Fibroblast of the conjunctiva (primary cell): ENCODE measurements at regions not wholly inside any gene's neighbourhood (a gene's known extent, or its start where the extent isn't known, plus 50 kb on each side); places are given as distances from the start of the nearest gene placed in this dataset.

Source experiments
- DNase-seq: peaks from one replicate; pipeline ENCODE4 v3.0.0-alpha.2; 2010; ENCODE audit warnings: low read depth

- DNase-seq = no peak
These were observed 641.5 kb upstream of the SORCS1 start for GRCh38 chr10:107806026-107806425.

DNA sequence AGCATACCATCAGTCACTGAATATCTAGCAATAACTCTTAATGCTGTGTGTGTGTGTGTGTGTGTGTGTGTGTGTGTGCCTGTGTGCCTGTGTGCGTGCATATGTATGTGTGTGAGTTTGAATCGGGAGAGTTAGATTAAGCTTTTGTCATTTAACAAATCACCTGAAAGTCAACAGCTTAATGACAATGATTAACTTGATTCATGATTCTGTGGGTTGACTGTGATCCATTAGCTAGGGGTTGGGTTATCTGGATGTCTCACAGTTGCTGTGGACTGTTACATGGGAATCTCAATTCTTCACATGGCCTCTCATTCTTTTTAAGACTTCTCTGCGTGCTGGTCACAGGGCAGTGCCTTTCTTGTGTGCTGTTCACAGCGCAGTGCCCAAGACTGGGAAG lies 639.0 kb upstream of the SORCS1 start:
- DNase-seq = no peak

GRCh38 chr10:107800061-107800460 lies 635.6 kb upstream of the SORCS1 start:
- no peak for DNase-seq

- no peak for DNase-seq
These were observed 625.8 kb upstream of the SORCS1 start for GRCh38 chr10:107790271-107790670.

DNA sequence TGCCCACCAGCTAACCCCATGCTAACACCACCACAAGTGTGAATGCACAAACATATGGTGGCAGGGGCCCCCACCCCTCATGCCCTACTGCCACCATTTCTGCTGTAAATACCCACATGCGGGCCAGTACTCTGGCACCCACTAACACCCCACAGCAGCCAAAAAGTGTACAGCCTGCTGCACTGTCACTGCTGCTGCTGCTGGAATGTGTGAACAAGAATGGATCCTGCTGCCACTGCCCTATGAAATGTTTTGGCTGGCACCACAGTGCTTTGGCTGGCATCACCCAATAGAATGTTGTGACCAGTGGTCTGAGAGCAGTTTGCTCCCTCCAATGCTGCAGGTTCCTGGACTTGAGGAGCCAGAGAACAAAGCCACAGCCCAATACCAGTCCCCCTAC lies 606.6 kb upstream of the SORCS1 start:
- DNase-seq = no peak

DNA sequence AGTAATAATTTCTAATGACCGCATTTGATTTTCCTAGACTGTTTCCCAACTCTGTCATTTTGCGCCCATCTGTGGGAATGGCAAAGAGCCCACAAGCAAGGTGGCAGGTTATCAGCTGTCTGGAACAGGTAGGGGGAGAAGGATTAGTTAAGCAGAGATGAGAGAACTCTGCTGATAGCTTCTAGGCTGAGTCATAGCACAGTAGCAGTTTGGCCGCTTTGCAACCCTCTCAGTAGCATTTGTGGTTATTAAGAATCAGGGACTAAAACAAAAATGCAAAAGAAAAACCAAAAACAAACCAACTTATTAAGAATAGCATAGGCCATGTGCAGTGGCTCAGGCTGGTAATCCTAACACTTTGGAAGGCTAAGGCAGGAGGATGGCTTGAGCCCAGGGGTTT lies 602.7 kb upstream of the SORCS1 start:
- no peak for DNase-seq

DNA sequence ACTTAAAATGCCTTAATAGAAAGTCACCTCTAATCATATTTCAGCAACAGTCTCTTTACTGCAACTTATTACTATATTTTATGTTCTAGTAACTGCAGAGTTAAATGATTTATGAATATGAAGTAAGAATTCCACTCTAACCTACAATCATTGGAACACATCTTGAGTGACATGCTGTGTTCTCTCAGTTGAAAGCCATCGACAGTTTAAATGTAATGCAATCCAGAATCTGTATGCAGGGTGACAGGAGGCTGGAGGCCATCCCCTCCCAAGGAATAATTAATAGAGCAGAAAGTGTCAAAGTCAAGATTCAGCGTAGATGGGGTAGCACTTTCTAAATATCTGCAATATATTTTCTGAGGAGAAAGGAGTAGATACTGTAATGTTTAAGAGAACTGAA lies 590.3 kb upstream of the SORCS1 start:
- DNase-seq = no peak

- DNase-seq = no peak
These were observed 584.7 kb upstream of the SORCS1 start for GRCh38 chr10:107749235-107749634.

DNA sequence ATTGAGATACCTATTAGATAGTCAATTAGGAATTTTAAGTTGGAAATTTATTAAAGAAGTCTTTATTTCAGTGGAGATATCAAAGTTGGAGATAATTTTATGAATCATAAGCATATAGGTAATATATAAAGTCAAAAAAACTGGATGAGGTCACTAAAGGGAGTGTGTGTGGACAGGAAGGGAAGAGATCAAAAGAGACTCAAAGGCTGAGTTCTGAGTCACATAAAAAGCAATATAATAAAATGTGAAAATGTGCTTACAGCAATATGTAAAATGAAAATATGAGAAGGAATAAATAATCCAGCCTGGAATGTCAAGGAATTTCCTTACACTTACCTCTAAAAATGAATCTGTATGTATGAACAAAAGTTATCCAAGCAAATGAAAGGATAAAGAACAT lies 583.3 kb upstream of the SORCS1 start:
- DNase-seq = no peak

- DNase-seq = no peak
These were observed 577.5 kb upstream of the SORCS1 start for GRCh38 chr10:107741971-107742370.

DNA sequence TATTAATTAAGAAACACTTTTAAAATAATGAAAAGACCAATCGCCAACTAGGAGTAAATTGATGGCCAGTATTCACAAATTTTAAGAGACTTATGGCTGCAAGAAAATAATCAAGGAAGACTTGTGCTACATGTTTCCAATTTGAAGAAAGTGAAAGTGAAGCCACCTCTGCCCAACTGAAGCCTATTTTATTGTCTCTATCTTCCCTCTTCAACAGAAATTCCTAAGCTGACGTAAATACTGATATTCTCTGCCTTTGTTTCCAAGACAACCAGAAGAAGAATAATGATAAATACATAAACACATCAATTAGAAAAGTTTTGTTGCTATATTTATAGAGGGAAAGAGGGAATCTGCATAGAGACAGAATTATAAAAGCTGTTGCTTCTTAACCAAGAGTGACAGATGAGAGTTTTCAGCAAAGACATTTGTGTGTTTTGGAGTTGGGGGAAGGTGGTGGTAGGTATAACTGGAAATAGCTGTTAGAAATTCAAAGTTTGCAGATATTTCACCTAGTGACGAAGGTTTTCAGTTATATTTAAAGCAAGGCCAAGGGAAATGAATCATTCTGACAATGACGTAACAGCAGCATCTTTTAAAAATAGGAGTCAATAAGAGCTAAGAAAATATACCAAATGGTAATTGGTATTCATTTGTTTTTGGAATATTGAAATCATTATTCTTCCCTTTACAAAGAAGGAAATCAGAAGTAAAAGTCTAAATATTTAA lies 576.6 kb upstream of the SORCS1 start:
- no peak for DNase-seq

- DNase-seq = no peak
These were observed 575.4 kb upstream of the SORCS1 start for GRCh38 chr10:107739951-107740350.

DNA sequence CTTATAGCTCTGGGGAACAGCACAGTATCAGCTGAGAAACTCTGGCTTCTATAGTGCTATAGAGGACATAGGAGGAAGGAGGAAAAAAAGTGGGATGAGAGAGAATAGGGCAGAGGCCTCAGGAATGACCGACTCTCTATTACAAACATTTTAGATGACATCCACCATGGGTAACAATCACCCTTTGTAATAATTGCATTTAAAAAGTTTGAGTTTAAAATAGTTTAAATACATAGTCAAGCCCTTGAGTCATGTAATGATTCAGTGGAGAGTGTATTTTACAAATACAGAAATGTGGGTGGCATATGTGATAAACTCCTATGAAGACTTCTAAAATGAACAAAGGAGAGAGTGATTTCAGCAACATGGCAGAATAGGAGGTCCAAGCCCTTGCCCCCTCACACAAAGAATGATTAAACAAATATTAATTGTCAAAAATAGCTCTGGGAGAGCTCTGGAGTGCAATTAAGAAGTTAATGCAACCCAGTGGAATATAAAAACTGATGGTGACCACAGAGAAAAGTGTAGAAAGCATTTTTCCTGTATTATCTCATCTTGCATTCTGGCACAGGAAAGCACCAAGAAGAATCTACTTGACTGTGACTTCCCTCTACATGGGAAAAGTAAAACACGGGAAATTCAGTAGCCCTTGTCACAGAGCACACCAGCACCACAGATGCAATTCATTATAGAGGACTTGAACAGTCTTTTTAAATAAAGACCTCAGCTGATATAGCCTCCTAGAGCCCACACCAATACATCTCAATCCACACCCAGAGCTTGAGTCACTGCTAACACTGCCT lies 569.0 kb upstream of the SORCS1 start:
- no peak for DNase-seq

GRCh38 chr10:107732045-107732444 lies 567.5 kb upstream of the SORCS1 start:
- DNase-seq = no peak

DNA sequence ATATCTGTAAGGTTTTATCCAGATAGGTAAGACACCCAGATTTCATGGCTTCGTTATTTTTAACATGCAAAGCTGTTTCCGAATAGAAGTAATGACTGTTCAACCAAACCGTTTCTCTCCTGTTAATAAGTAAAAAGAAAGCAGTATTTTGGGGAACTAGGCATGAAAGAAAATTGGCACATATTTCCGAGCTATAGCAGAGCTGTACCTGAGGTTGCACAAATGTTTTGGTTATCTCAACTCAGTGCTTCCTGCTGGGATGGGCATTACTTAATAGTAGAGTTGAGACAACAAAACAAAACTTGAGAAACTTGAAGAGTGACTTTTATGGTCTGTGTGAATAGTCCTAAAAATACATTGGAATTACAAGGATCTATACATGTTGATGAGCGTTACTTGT lies 564.3 kb upstream of the SORCS1 start:
- no peak for DNase-seq

GRCh38 chr10:107727767-107728317 lies 563.3 kb upstream of the SORCS1 start:
- peak; percentile 8 for DNase-seq

- DNase-seq = no peak
These were observed 554.4 kb upstream of the SORCS1 start for GRCh38 chr10:107718864-107719263.

DNA sequence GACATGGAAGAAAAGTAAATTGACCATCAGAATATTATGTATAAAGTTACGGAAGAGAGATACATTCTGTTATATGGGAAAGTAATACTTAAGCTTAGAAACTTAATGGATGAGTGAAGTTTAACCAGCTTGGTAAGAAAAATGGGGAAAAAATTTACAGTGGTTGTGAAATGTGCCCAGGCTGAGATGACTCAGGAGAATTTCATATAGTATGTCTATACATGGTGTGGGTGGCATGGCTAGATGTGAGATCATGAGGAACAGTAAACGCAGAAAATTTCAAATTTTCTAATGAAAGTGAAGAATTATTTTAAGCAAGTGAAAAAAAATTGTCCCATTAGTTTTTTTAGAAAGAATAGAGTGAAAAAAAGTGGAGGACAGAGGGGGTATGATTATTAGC lies 552.5 kb upstream of the SORCS1 start:
- DNase-seq = no peak

DNA sequence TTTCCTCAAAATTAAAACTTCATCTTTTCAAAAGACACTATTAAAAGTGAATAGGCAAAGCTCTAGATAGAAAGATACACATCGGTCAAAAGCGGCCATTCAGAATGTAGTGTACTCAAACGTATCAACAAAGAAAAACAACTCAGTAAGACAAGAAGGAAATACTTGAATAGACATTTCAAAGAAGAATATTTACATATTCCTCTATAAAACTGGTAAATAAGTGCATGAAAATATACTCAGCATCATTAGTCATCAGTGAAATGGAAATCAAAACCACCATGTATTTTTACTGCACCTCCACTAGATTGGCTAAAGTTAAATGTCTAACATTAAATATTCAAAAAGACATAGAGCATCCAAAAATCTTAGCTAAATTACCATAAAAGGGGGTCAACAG lies 551.1 kb upstream of the SORCS1 start:
- DNase-seq = no peak

GRCh38 chr10:107708981-107709380 lies 544.5 kb upstream of the SORCS1 start:
- DNase-seq = no peak

DNA sequence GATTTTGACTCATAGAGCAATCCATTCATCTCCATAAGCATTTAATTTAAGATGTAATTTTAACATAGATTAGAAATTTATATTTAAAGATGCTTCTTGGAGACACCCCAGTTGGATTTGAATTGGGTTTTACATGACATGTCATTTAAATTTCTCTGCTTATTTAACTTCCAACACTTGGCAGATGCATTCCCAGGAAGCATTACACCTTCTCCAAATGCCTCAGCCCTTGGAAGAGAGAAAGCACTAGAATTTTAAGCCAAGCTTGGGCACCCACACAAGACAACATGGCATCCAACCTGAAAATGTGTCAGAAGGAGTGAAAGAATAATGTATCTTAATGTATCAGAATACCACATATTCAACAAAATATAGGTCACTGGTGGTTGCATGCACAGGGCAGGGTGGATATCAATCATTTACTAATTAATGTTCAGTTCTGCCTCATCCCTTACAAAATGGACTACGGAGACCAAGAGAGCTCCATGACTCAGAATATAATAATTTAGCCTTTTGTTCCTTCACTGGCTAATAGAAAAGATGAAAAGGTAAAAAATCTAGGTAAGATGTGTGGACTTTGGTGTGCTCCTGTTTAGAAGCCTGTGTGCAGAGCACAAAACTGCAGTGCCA lies 541.7 kb upstream of the SORCS1 start:
- no peak for DNase-seq

GRCh38 chr10:107701943-107702342 lies 537.4 kb upstream of the SORCS1 start:
- no peak for DNase-seq

GRCh38 chr10:107692072-107692471 lies 527.6 kb upstream of the SORCS1 start:
- no peak for DNase-seq
